ENCODE measurements at regions not wholly inside any gene's neighbourhood (a gene's known extent, or its start where the extent isn't known, plus 50 kb on each side); places are given as distances from the start of the nearest gene placed in this dataset.

DNA sequence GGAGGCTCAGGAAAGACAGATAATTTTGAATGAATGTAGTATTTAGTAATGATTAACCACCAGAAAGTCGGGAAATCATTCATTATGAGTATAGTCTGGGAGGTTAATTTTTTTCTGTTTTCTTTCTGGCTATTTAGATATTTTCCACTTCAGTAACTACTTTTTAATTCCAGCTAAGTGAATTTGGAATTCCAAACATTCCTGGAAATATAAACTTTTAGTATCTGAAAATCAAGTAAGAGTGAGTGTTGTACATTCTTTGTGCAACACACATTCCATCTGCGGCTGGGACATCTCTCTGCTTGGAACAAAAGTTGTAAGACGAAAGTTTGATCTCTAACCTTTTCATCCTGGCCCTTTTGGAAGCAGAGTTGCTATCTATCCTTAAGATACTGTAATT lies 275.7 kb upstream of the SPRED2 start:
- TF ChIP-seq CTCF (IDR thresholded peaks at IDR 0.05) = no peak
- TF ChIP-seq POLR2AphosphoS5 (IDR thresholded peaks at IDR 0.05; ENCODE audit: low read depth, low read length) = no peak
- no peak for TF ChIP-seq SIN3A (IDR thresholded peaks at IDR 0.05; ENCODE audit: borderline replicate concordance, insufficient read depth, low read depth, low read length)
- TF ChIP-seq REST (IDR thresholded peaks at IDR 0.05; ENCODE audit: insufficient read depth in 1 of 2, low read depth in 2 of 2, low read length in 1 of 2) = no peak
- TF ChIP-seq TCF7L2 (IDR thresholded peaks at IDR 0.05; ENCODE audit: low read depth, low read length) = no peak

Measured in Panc1 (cell line).